GM23248 (cell line): ENCODE measurements at regions not wholly inside any gene's neighbourhood (a gene's known extent, or its start where the extent isn't known, plus 50 kb on each side); places are given as distances from the start of the nearest gene placed in this dataset.

ENCODE experiments used
- EZH2 ChIP-seq: fragments of 200-600 bp; sonication (generic); IDR thresholded peaks from 2 replicates; pipeline ENCODE4 v1.6.1; 2018; ENCODE audit warnings: antibody characterized with exemption, mild to moderate bottlenecking; ENCODE audit not compliant: insufficient read depth, poor library complexity, severe bottlenecking
- EZH2phosphoT487 ChIP-seq: fragments of 200-600 bp; sonication (generic); IDR thresholded peaks from 2 replicates; pipeline ENCODE4 v1.6.1; 2018; ENCODE audit warnings: antibody characterized with exemption, moderate library complexity, mild to moderate bottlenecking, low read depth; ENCODE audit not compliant: insufficient read depth

- no peak for TF ChIP-seq EZH2
- TF ChIP-seq EZH2phosphoT487: no peak
Observed at GRCh38 chr7:3128857-3129490, 85.3 kb upstream of the CARD11 start.
